ENCODE measurements at regions not wholly inside any gene's neighbourhood (a gene's known extent, or its start where the extent isn't known, plus 50 kb on each side); places are given as distances from the start of the nearest gene placed in this dataset.
"Not testable (repeated sequence)": the region's sequence is repeated elsewhere in the genome, so short reads cannot be mapped to it uniquely, and the experiment has no call there.

DNA sequence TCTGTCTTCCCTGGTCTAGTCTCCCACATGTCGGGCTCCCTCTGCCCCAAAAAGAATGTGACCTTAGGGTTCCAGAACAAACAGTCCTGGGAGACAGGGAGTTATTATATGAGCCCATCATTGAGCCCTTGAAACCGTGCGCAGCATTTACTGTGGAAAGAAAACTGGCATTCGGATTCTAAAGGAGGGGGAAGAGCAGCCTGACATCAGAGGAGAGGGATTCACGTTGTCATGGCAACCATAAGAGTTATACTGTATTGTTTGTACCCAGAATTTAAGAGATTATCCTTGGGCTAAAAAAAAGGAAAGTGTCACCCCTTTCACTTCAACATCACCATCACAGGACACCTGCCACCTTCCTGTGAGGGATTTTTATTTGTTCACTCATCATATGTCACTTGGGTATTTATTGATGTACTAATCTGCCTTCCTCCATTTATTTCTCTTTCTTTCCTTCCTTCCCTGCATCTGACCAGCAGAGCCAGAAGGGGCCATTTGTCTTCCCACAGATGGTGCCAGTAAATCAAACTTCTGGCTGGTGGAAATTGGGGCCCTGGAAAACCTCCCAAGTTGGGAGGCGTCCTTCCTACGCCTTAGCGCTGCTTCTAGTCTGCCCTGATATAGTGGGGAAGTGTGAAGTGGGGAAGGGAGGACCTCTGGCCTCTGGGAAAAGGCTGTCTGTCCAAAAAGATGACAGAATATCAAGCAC is 64.9 kb upstream of the FRMPD3 start:
- Histone ChIP-seq H3K4me1 (ENCODE audit: low read length) (no peaks in the 10 kb centered on the region), H3K4me2 (ENCODE audit: low read depth, low read length) (no peak overlapping the region), H3F3A (ENCODE audit: insufficient read depth, low read length) (no peaks in the 10 kb centered on the region), H3K9ac (ENCODE audit: low read length) (no peak overlapping the region), H4K20me1 (ENCODE audit: insufficient read depth, low read length) (no peaks in the 10 kb centered on the region), H3K36me3 (replicated peaks; ENCODE audit: insufficient read depth, low read length) (no peaks in the 10 kb centered on the region), H3K27ac (ENCODE audit: low read length) (no peak overlapping the region), H3K27me3 (replicated peaks; ENCODE audit: insufficient read depth, low read length) (no peaks in the 10 kb centered on the region), H2AFZ (ENCODE audit: low read length) (no peak overlapping the region), H3K4me3 (ENCODE audit: low read length) (no peak overlapping the region), H3K9me3 (replicated peaks; ENCODE audit: insufficient read depth, low read length) (no peaks in the 10 kb centered on the region), H3K79me2 (ENCODE audit: low read length) (no peaks in the 10 kb centered on the region), H3K9me2 (replicated peaks; ENCODE audit: insufficient read depth, low read length) (no peaks in the 10 kb centered on the region)
- no peak for DNase-seq
- TF ChIP-seq EZH2 (optimal IDR thresholded peaks at IDR 0.05; ENCODE audit: low read depth, low read length) (no peak), EZH2phosphoT487 (IDR thresholded peaks at IDR 0.05; ENCODE audit: low read length) (no peak)
- TF ChIP-seq, protein P1, sequence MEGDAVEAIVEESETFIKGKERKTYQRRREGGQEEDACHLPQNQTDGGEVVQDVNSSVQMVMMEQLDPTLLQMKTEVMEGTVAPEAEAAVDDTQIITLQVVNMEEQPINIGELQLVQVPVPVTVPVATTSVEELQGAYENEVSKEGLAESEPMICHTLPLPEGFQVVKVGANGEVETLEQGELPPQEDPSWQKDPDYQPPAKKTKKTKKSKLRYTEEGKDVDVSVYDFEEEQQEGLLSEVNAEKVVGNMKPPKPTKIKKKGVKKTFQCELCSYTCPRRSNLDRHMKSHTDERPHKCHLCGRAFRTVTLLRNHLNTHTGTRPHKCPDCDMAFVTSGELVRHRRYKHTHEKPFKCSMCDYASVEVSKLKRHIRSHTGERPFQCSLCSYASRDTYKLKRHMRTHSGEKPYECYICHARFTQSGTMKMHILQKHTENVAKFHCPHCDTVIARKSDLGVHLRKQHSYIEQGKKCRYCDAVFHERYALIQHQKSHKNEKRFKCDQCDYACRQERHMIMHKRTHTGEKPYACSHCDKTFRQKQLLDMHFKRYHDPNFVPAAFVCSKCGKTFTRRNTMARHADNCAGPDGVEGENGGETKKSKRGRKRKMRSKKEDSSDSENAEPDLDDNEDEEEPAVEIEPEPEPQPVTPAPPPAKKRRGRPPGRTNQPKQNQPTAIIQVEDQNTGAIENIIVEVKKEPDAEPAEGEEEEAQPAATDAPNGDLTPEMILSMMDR (IDR thresholded peaks at IDR 0.05; ENCODE audit: low read length), result no peak

DNA sequence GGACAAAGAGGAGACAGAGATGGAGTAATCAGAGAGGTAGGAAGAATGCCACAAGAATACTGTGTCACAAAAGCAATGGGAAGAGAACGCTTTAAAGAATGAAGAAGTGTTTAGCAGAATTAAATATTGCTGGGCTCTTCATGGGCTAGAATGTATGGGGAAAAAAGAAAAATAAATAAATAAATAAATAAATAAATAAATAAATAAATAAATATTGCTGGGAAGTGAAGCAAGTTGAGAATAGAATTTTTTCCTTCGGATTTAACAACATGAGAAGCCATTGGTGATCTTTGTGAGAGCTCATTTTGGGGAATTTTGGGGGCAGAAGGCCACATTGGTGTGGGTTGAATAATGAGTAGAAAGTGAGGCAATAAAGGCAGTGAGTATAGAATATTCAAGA is 59.7 kb upstream of the FRMPD3 start:
- Histone ChIP-seq H4K20me1 (ENCODE audit: insufficient read depth, low read length) (no peaks in the 10 kb centered on the region), H2AFZ (ENCODE audit: low read length) (no peak overlapping the region), H3K27ac (ENCODE audit: low read length) (no peak overlapping the region), H3K4me1 (ENCODE audit: low read length) (no peaks in the 10 kb centered on the region), H3K4me2 (ENCODE audit: low read depth, low read length) (no peak overlapping the region), H3K36me3 (replicated peaks; ENCODE audit: insufficient read depth, low read length) (no peaks in the 10 kb centered on the region), H3K27me3 (replicated peaks; ENCODE audit: insufficient read depth, low read length) (no peaks in the 10 kb centered on the region), H3K9me2 (replicated peaks; ENCODE audit: insufficient read depth, low read length) (no peaks in the 10 kb centered on the region), H3F3A (ENCODE audit: insufficient read depth, low read length) (no peaks in the 10 kb centered on the region), H3K79me2 (ENCODE audit: low read length) (no peaks in the 10 kb centered on the region), H3K4me3 (ENCODE audit: low read length) (no peak overlapping the region), H3K9me3 (replicated peaks; ENCODE audit: insufficient read depth, low read length) (no peaks in the 10 kb centered on the region), H3K9ac (ENCODE audit: low read length) (no peak overlapping the region)
- no peak for DNase-seq
- TF ChIP-seq, protein P1 (IDR thresholded peaks at IDR 0.05; ENCODE audit: low read length), result no peak

DNA sequence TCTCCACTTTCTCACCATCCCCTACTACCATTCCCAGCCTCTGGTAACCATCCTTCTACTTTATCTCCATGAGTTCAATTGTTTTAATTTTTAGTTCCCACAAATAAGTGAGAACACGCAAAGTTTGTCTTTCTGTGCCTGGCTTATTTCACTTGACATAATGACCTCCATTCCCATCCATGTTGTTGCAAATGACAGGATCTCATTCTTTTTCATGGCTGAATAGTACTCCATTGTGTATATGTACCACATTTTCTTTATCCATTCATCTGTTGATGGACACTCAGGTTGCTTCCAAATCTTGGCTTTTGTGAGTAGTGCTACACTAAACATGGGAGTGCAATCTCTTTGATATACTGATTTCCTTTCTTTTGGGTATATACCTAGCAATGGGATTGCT is 55.8 kb upstream of the FRMPD3 start:
- H3K36me3 ChIP-seq (replicated peaks; ENCODE audit: insufficient read depth, low read length); H3K27me3 ChIP-seq (replicated peaks; ENCODE audit: insufficient read depth, low read length); H4K20me1 ChIP-seq (ENCODE audit: insufficient read depth, low read length); H3F3A ChIP-seq (ENCODE audit: insufficient read depth, low read length); H3K4me2 ChIP-seq (ENCODE audit: low read depth, low read length); H3K27ac ChIP-seq (ENCODE audit: low read length); H3K4me3 ChIP-seq (ENCODE audit: low read length); H2AFZ ChIP-seq (ENCODE audit: low read length); H3K79me2 ChIP-seq (ENCODE audit: low read length); DNase-seq; H3K9me2 ChIP-seq (replicated peaks; ENCODE audit: insufficient read depth, low read length); H3K4me1 ChIP-seq (ENCODE audit: low read length); H3K9ac ChIP-seq (ENCODE audit: low read length); H3K9me3 ChIP-seq (replicated peaks; ENCODE audit: insufficient read depth, low read length): not testable (repeated sequence)

DNA sequence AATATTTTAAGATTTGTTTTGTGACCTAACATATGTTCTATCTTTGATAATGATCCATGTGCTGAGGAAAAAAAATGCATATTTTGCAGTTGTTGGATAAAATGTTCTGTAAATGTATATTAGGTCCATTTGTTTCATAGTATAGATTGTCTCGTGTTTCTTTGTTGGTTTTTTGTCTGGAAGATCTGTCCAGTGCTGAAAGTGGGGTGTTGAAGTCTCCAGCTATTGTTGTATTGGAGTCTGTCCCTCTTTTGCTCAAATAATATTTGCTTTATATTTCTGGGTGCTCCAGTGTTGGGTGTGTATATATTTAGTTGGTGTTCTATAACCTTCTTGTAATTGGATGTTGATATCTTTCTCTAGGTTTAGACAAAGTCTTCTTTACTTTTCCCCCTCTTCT is 53.2 kb upstream of the FRMPD3 start:
- Histone ChIP-seq H3K9me3 (replicated peaks; ENCODE audit: insufficient read depth, low read length) (no peaks in the 10 kb centered on the region), H3K9ac (ENCODE audit: low read length) (no peak overlapping the region), H3F3A (ENCODE audit: insufficient read depth, low read length) (no peaks in the 10 kb centered on the region), H3K27me3 (replicated peaks; ENCODE audit: insufficient read depth, low read length) (no peaks in the 10 kb centered on the region), H3K27ac (ENCODE audit: low read length) (no peak overlapping the region), H3K4me1 (ENCODE audit: low read length) (peaks cover 4% of the 10 kb centered on the region; the same call in 1 of the 2 replicates), H3K79me2 (ENCODE audit: low read length) (no peaks in the 10 kb centered on the region), H3K4me2 (ENCODE audit: low read depth, low read length) (no peak overlapping the region), H3K36me3 (replicated peaks; ENCODE audit: insufficient read depth, low read length) (no peaks in the 10 kb centered on the region), H2AFZ (ENCODE audit: low read length) (no peak overlapping the region), H4K20me1 (ENCODE audit: insufficient read depth, low read length) (no peaks in the 10 kb centered on the region), H3K4me3 (ENCODE audit: low read length) (no peak overlapping the region), H3K9me2 (replicated peaks; ENCODE audit: insufficient read depth, low read length) (no peaks in the 10 kb centered on the region)
- TF ChIP-seq, protein P1 (IDR thresholded peaks at IDR 0.05; ENCODE audit: low read length), result no peak
- TF ChIP-seq EZH2phosphoT487 (IDR thresholded peaks at IDR 0.05; ENCODE audit: low read length) (no peak), EZH2 (optimal IDR thresholded peaks at IDR 0.05; ENCODE audit: low read depth, low read length) (no peak)
- no peak for DNase-seq
